Astrocyte of the cerebellum (primary cell): ENCODE measurements at regions not wholly inside any gene's neighbourhood (a gene's known extent, or its start where the extent isn't known, plus 50 kb on each side); places are given as distances from the start of the nearest gene placed in this dataset.

ENCODE experiments used
- DNase-seq: peaks from one replicate; pipeline ENCODE4 v3.0.0-alpha.2; 2011; ENCODE audit warnings: low read depth
- H3K4me3 ChIP-seq: 2 replicates; pipeline ENCODE4 v1.5.1; 2011; ENCODE audit warnings: mild to moderate bottlenecking, low read depth, low read length, moderate library complexity
- in situ Hi-C: cut with HindIII; loops from 2 replicates; pipeline ENCODE4 v1.10.0; 2017; ENCODE audit warnings: low sequenced_read_pairs
- TF ChIP-seq, protein P1 (sequence below): IDR thresholded peaks from 2 replicates; pipeline ENCODE4 v1.5.1; 2012; ENCODE audit warnings: low read length, low read depth, moderate library complexity, mild to moderate bottlenecking; ENCODE audit errors: missing control alignments

DNA sequence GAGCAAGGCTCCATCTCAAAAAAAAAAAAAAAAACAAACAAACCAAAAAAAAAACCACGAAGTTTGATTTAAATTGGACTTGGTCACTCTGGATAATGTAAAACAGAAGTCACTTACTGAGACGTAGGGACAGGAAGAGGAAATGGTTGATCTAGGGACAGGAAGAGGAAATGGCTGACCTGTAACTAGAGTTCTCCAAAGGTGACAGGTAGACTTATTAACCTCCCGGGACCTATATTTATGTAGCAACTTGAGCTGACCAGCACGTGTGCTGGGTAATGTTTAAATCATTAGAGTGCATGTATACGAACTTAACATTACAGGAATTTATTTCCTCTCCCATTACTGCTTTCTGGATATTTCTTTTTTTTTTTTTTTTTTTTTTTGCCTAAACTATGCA is 81.5 kb upstream of the DHX40 start:
- no peak for DNase-seq
- no peak overlapping the region for H3K4me3 ChIP-seq
- TF ChIP-seq, protein P1, sequence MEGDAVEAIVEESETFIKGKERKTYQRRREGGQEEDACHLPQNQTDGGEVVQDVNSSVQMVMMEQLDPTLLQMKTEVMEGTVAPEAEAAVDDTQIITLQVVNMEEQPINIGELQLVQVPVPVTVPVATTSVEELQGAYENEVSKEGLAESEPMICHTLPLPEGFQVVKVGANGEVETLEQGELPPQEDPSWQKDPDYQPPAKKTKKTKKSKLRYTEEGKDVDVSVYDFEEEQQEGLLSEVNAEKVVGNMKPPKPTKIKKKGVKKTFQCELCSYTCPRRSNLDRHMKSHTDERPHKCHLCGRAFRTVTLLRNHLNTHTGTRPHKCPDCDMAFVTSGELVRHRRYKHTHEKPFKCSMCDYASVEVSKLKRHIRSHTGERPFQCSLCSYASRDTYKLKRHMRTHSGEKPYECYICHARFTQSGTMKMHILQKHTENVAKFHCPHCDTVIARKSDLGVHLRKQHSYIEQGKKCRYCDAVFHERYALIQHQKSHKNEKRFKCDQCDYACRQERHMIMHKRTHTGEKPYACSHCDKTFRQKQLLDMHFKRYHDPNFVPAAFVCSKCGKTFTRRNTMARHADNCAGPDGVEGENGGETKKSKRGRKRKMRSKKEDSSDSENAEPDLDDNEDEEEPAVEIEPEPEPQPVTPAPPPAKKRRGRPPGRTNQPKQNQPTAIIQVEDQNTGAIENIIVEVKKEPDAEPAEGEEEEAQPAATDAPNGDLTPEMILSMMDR: no peak
- in situ Hi-C loops: no loop called here

DNA sequence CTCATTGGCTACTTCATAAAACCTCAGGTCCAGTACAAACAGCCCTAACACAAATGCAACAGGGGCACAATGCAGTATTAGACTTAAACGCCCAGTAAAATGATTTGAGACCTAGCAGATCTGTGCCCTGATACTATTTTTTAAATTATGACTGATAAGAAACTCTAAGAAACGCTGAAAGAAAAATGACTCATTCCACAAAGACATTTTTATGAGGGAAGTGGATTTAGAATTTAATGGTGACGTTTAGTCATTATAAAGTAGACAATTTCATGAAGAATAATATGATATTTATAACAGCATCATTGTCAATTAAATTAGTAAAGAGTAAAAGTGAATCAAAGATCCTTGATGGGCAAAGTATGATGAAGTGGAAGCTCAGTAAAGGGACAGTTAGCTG is 80.4 kb upstream of the DHX40 start:
- no peak for DNase-seq
- H3K4me3 ChIP-seq: no peak overlapping the region
- in situ Hi-C loops: no loop called here
- TF ChIP-seq, protein P1: no peak

DNA sequence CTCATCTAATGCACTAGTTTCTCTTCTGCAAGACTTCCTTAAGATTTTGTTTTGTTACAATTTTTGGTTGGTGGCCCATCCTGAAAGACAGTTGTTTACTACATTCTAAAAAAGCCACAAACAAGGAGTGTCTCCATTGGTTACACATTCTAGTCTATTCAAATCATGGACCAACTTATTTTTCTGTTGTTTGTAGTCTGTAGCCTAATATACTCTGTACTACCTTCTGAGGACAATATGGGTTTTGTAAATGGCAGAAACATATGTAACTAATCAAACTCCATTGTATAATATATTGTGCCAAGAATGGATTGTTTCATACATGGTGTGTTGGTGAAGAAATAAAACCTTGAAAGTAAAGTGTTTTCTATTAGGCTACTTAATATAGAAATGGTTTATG is 79.5 kb upstream of the DHX40 start:
- TF ChIP-seq, protein P1: no peak
- no peak for DNase-seq
- in situ Hi-C loops: no loop called here
- H3K4me3 ChIP-seq: no peak overlapping the region

DNA sequence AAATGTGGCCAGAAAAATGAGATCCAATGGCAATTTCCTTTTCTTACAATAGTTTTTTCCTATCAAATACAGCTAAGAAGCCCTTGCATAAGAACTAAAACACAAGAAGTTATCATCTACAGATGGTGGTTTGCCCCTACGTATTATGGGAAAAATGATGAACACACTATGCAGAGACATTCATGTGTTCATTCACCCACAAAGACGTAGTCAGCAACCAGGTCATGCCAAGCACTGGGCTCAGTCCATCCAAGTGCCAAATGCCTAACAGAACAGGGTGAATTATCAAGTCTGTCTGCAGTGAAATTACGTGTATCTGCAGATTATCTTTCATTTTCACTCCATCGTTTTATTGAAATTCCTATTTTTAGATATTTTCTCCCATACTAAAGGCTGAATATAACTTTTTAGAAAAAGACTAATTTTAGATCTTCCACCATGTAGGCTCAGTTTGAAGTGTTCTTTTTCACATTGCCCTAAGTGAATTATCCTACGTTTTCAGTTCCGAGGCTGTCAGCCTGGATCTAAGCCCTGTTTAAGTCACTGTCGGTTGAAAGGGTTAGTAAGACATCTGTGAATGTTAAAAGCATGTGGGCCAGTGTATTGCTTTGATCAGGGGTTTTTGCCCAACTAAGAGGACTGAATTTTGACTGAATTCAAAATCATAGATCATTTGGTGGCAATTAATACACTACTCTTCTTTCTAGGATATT is 78.1 kb upstream of the DHX40 start:
- TF ChIP-seq, protein P1: no peak
- no peak for DNase-seq
- H3K4me3 ChIP-seq: no peak overlapping the region
- in situ Hi-C loops: no loop called here

DNA sequence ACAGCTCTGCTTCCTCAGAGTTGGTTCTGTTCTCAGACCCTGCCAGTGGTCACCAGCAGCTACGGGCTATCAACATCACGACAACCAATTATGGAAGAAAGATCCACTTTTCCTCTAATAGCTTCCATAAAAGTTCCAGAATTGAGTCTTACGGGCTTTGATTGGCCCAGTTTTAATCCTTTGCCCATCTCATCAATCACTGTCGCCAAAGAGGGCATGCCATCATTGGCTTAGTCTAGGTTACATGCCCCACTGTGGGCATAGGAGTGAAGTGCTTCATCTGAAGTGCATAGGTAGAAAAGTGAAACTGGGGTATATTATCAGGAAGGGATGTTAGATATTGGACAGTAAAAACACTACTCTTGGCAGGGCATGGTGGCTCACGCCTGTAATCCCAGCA is 76.6 kb upstream of the DHX40 start:
- no peak for DNase-seq
- TF ChIP-seq, protein P1: no peak
- in situ Hi-C loops: no loop called here
- H3K4me3 ChIP-seq: no peak overlapping the region

DNA sequence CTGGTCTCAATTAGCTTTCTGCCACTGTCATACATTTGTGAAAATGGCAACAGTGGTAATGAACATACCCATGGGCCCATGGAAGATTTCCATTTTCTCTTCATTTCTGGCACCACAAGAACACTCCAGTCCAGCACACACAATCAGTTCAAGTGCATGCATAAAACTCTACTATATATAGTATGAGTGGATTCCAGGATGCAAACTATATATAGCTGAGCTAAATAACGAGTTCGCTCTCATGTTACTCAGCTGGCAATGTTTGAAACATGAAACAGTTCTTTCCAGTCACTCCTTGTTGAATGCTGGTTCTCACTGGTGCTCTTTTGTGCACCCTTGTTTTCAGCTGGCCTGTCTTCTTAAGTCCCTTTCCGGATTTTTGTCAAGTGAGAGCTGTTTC is 75.2 kb upstream of the DHX40 start:
- in situ Hi-C loops: loop anchor here (10.0 kb wide), 1 partner anchor 55 kb away; no protein-coding TSS in a partner anchor
- TF ChIP-seq, protein P1: no peak
- no peak for DNase-seq
- H3K4me3 ChIP-seq: no peak overlapping the region
